NT2/D1 (cell line): ENCODE measurements at regions not wholly inside any gene's neighbourhood (a gene's known extent, or its start where the extent isn't known, plus 50 kb on each side); places are given as distances from the start of the nearest gene placed in this dataset.

ENCODE experiments used
- SUZ12 ChIP-seq: IDR thresholded peaks from 2 replicates; pipeline ENCODE4 v1.6.1; 2011; ENCODE audit not compliant: insufficient read length, insufficient read depth; ENCODE audit errors: extremely low read depth
- YY1 ChIP-seq: IDR thresholded peaks from 2 replicates; pipeline ENCODE4 v1.6.1; 2011; ENCODE audit not compliant: insufficient read length, insufficient read depth
- ZNF274 ChIP-seq: IDR thresholded peaks from 2 replicates; pipeline ENCODE4 v1.6.1; 2011; ENCODE audit warnings: mild to moderate bottlenecking, low read depth, low read length

DNA sequence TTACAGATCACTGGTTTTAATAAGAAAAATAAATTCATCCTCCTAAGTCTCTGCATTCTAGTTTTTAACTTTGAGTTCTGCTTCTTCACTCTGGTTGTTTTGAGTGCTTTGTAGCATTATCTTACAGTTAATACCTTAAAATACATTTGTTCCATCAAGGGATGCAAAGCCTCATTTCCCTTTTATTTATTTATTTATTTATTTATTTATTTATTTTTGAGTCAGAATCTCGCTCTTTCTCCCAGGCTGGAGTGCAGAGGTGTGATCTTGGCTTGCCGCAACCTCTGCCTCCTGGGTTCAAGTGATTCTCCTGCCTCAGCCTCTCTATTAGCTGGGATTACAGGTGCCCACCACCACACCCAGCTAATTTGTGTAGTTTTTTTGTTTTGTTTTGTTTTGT is 147.8 kb downstream of the ZNF326 start:
- TF ChIP-seq ZNF274: no peak
- TF ChIP-seq YY1: no peak
- no peak for TF ChIP-seq SUZ12
